ENCODE measurements at regions not wholly inside any gene's neighbourhood (a gene's known extent, or its start where the extent isn't known, plus 50 kb on each side); places are given as distances from the start of the nearest gene placed in this dataset.

DNA sequence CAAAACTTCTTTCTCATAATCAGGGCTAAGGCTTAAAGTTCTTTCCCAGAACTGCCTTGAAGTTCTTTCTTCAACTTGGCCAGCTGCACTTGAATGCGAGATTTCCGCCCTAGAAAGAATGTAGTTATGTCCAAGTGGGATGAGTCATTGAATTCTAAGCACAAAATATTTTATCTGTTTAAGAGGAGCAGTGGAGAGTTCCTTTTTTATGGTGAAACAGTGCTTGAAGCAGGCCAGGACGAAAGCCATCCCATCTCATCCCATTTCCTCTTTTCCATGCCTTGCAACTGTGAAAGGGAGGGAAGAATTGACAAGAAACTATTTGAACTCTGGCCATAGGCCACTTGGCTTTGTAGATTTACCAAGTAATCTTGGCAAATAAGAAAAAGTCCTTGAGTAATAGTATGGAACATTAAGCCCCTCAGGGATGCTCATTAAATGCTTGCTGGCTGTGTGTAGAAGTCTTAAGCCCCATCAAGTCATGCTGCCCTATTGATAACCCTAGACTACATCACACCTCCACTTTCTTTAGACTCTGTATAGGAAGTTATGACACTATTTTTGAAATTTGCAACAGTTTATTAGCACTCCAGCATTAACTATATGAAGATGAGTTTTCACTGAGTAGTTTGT is 174.5 kb downstream of the KCTD12 start:
- DNase-seq (ENCODE audit: low read depth in 2 of 3, low spot score in 1 of 3) = no peak

DNA sequence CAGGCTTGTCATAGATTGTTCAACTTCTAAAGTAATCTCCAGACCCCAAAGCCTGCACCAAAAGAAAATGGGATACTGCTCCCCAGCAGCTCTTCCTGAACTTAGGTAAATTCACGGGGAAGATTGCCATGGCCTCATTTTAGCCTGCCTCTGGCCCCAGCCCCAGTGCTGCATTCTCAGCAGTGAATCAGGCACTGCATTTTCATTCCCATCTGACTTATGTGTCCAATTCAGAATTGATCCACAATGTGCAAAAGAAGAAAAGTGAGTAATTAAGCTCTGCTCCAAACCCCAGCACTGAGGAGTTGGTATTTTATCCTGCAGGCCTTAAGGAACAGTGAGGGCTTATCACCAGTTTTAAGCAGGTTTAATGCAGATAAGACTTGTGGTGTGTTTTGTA is 176.4 kb downstream of the KCTD12 start:
- DNase-seq (ENCODE audit: low read depth in 2 of 3, low spot score in 1 of 3) = no peak

DNA sequence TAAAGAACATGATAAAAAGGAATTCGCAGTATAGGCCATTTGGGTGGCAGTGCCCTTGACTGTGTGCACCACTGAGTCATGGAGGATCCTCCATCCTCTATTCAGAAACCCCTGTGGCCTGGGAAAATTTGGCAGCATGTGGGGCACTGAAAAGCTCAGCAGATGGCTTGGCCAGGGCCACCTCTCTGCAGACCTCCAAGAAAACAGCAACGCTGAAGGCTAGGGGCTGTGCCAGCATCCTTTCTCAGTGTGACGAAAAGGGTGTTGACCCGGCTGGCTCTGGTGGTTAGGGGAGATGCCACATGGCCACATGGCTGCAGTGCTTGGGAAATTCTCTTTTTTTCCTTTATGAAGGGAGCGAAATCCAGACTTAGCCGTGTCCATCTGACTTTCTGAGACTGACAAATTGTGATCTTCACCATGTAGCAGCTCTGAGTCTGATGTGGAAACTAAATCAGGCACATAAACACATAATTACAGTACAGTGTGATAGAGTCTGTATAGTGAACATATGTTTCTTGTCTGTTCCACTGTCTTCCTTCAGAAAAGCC is 178.0 kb downstream of the KCTD12 start:
- no peak for DNase-seq (ENCODE audit: low read depth in 2 of 3, low spot score in 1 of 3)

DNA sequence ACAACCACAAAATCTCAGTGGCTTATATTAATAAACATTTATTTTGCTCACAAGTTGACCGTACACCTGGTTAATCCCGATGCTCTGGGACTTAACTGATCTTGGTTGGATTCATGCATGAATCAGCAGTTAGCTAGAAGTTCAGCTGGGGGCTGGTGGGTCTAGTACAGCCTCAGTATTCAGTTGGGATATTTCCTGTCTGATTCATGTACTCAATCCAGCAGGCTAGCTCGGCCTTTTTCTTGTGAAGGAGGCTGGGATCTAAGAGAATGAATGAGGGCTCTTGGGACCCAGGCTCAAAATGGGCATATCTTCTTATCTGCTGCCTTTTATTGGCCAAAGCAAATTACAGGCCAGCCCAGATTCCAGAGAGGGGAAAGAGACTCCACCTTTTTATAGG is 178.8 kb downstream of the KCTD12 start:
- no peak for DNase-seq (ENCODE audit: low read depth in 2 of 3, low spot score in 1 of 3)

DNA sequence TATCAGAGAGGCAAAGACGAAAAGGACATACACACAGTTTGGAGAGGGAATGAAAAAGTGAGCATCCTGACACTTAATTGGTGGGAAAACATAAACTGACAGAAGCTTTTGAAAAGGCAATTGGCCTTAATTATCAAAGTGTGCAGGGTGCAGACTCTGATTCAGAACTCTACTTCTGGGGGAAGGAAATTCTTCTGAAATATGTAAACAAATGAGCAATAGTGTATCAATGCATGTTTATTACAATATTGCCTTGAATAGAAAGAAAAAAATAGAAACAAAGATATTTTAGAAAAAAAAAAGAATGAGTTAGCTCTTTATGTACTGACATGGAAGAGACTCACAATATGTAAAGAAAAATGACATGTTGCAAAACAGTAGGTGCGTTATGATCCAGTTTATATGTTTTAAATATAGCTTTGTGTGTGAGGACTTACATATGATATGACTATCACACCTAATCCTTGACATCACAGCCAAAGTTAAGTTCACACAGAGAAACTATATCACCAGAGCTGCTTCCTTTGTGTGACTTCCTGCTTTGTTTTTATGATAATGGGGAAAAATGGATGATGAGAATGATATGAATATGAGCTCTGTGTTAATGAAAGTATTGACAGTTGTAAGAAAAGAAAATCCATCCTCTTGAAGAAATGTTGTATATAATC is 182.4 kb downstream of the KCTD12 start:
- DNase-seq (ENCODE audit: low read depth in 2 of 3, low spot score in 1 of 3) = no peak

DNA sequence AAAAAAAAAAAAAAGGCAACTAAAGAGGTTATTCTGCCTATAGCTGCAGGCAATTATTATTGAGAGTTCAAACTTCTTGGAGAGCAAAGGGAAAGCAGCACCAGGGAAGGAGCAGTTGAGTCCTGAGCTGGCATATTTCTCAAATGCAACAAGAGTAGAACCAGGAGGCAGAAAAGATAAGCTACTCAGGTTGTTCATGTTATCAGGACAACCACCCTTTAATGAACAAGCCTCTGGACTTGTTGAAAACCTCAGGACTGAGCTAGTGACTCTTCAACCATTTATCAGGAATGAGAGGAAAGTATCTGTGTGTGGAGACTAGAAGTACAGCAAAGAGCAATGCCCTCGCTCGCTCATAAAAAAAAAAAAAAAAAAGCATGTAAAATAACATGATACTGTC is 183.0 kb downstream of the KCTD12 start:
- no peak for DNase-seq (ENCODE audit: low read depth in 2 of 3, low spot score in 1 of 3)

DNA sequence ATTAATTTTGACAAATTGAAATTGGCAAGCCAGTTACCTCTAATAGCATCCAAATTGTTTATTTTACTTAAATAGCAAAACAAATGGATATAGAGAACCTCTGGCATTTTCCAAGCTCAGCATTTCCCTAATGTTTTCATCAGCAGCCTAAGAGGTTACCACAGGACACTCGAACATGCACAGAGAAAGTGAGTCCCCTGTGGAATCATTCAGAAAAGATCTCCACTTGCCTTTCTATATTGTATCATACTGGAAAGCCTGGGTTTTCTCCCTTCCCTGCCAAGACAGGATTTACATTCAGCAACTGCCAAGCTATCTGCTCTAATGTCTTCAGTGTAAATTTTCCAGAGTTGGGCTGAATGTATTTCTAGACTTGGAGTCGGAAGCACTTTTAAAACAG is 188.9 kb downstream of the KCTD12 start:
- no peak for DNase-seq (ENCODE audit: low read depth in 2 of 3, low spot score in 1 of 3)

DNA sequence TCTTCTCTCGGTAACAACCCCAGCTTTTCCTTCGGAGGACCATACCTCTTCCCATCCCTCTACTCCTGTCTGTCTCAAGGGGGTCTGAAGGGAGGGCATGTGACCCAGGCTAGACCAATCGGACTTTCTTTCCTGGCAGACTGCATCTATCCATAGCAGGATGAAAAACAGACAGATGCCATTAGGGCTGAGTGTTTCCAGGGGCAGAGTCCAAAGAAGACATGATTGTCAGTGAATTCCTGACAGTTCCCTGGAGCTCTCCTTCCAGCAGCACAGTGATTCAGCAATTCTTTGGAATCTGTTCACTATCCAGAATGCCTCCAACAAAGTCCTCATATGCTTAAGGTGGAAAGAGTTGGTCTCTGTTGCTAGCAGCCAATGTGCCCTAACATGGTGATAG is 189.8 kb downstream of the KCTD12 start:
- DNase-seq (ENCODE audit: low read depth in 2 of 3, low spot score in 1 of 3) = no peak

DNA sequence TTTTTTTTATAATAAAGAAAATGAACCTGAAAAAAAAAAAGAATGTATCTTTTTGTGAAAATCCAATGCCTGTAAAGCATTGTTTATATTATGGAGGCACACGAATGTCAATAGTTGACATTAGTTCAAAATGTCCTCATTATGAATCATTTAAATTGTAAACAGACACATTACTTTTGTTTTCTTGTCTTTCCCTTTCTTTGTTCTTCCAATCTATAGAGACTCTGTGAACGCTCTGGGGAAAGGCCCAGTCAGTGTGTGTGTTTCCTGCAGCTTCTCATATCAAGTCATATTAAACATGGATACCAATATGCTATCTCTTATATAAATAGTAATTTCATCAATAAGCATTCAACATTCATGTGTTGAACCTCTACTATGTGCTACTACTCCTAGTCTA is 193.1 kb downstream of the KCTD12 start:
- no peak for DNase-seq (ENCODE audit: low read depth in 2 of 3, low spot score in 1 of 3)

DNA sequence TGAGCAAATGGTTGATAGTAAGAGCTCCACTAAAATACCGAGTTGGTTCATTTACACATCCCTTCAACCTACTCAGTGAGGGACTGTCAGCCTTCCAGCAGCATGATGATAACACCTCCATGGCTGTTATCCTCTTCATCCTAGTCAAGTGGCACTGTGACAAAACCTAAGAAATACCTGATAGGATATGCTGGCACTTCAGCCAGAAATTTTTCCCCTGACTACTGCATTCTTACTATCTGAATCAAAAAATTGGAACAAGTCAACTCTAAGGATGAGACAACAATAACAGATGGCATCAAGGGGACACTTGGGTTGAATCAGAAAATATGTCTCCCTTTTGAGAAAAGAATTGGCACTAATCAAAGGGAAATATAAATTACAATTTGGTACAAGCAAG is 193.9 kb downstream of the KCTD12 start:
- no peak for DNase-seq (ENCODE audit: low read depth in 2 of 3, low spot score in 1 of 3)

DNA sequence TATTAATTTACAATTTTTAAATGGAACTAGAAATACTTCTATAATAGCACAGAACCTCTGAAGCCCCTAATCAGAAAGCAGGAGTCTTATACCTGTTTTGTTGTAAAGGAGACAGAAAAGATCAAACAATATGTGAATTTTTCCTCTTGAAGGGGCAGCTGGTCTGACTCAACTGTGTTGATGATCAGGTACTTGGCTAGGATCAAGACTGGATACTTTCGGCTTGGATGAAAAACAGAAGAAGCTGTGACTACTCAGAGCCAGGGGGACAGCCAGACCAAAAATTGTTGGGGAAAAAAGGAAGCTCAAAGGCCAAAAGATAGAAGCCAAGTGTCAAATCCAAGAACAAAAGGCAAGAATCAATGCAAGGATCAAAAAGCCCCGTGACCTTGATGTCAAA is 195.6 kb downstream of the KCTD12 start:
- DNase-seq (ENCODE audit: low read depth in 2 of 3, low spot score in 1 of 3) = no peak

DNA sequence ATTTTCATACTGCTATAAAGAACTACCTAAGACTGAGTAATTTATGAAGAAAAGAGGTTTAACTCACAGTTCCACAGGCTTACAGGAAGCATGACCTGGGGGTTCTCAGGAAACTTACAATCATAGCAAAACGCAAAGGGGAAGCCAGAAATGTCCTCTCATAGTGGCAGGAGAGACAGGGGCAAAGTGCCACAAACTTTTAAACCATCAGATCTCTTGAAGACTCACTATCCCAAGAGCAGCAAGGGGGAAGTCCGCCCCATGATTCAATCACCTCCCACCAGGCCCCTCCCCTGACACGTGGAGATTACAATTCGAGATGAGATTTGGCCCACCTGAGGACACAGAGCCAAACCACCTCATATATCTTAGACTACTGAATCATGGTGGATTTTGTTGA is 198.7 kb downstream of the KCTD12 start:
- no peak for DNase-seq (ENCODE audit: low read depth in 2 of 3, low spot score in 1 of 3)

DNA sequence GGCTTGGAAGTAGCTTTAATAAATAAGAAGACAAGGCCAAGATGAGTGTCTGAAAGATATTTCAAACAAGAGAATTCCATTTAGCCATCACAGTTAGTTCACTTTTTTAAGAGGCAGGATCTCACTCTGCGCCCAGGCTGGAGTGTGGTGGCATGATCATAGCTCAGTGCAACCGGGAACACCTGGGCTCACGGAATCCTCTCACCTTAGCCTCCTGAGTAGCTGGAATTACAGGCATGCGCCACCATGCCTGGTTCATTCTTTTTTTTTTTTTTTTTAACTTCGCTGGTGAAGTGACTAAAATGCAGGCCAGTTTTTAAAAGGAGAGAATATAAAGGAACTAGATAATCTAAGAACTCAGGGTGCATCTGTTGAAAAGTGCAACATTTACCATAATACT is 200.3 kb downstream of the KCTD12 start:
- no peak for DNase-seq (ENCODE audit: low read depth in 2 of 3, low spot score in 1 of 3)

DNA sequence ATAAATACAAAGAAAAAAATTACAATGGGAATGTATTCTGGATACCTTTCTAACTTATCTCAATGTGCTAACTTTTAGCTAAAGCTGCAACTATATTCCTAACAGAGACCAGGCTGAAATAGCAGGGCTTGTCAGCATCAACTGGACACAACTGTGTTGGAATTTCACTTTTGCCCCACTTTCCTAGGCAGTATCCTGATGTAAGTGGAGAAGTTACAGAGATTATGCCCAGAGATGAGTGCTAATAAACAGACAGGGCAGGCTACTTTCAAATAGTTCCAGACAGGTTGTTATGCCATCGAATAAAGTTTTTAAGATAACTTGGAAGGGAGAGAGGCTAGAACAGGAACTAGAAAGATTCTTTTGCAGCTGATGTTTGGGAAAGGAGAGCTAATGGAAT is 201.9 kb downstream of the KCTD12 start:
- DNase-seq (ENCODE audit: low read depth in 2 of 3, low spot score in 1 of 3) = no peak

DNA sequence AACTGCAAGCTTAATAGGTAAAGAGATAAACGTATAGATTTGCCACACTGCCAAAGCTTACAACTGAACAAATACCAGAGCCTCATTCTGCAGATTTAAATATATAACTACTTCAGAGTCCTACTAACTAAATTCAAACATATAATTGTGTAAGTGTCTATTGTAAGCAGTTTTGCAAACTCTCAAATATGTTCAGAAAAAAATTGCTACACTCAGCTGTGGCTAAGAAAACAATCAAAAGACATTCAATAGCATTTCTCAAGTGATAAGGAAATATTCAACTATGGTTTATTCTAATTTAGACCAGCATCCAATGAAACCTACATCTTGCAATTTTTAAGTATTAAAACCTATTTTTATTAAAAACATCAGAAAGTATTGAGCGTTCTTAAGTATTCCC is 202.4 kb downstream of the KCTD12 start:
- DNase-seq (ENCODE audit: low read depth in 2 of 3, low spot score in 1 of 3) = no peak

DNA sequence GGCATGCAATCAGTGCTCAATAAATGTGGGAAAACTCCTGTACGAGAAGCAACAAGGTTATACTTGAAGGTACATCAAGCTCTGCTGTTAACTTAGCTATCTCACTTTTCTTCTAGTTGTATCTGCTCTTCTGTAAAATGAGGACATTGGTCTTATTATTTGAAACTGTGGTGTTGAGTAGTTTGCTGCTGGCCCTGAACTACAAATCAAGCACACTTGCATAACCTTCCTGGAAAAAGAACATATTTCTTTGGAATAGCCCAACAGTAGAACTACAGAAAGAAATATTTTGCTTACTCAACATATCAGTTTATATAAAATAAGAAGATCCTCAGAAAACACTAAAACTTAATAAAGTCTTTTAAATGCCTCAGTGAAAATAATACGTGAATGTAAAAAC is 203.0 kb downstream of the KCTD12 start:
- DNase-seq (ENCODE audit: low read depth in 2 of 3, low spot score in 1 of 3) = no peak

DNA sequence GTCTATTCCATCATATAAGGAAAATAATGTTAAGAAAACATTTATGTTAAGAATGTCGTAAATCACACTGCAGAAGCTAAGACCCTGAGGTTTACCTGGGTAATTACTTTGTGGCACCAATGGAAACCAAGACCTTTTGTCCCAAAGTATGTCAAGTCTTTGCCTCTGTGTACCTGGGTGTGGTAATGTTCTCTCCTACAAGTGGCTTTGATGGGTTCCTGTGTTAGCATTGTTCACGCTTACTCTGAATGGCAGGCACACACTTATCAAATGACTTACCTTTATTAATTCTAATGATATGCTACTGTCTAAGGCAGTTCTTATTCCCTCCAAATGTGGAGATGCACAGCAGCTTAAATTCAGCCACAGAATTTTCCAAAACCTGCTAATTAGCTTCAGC is 206.1 kb downstream of the KCTD12 start:
- no peak for DNase-seq (ENCODE audit: low read depth in 2 of 3, low spot score in 1 of 3)

DNA sequence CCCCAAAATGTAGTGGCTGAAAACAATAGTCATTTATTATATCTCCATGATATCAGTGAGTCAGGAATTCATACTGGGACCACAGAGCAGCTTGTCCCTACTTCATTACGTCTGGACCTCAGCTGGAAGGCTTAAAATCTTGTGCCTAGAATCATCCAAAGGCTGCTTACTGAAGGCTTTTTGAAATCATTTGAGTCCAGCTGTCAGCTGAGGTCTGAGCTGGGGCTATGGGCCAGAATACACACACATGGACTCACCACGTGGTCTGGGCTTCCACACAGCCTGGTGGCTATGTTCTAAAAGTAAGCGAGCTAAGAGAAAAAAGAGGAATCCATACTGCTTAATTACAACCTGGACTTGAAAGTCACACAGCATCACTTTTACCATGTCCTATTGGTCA is 209.2 kb downstream of the KCTD12 start:
- DNase-seq (ENCODE audit: low read depth in 2 of 3, low spot score in 1 of 3) = no peak

DNA sequence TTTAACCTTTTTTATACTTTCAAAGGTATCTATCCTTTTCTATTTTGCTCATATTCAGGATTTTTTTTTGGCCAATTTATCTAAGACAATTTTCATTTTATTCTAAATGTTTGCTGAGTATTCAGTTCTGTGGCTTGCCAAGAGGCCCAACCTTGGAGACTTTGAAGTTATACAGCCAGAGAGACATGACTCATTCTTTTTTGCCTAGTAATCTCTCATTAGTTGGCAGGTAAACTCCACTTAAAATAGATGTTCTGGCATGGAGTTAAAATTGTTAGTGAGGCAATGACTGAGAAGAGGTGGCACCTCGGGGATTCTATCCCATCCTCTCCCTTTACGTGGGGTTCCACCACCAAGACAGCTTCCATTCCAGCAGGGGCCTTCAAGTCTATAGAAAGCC is 213.8 kb downstream of the KCTD12 start:
- DNase-seq (ENCODE audit: low read depth in 2 of 3, low spot score in 1 of 3) = no peak

DNA sequence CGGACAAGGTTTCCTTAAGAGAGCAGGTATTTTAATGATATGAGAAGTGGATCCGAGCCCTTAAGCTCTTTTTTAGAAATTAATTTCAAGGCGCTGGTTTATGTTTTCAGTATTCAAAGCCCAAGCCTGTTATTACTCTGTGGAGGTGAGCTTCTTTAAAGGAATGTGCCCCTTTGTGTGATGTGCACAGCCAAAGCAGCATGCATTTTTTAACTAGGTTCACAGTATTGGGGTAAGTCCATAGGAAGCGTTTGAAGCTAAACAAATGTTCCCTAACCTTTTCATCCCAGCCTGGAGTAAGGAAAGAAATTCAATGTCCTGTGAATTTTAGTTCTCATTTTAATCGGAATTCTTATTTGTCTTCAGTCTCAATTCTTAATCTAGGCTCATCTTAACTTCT is 217.5 kb downstream of the KCTD12 start:
- DNase-seq (ENCODE audit: low read depth in 2 of 3, low spot score in 1 of 3) = no peak

DNA sequence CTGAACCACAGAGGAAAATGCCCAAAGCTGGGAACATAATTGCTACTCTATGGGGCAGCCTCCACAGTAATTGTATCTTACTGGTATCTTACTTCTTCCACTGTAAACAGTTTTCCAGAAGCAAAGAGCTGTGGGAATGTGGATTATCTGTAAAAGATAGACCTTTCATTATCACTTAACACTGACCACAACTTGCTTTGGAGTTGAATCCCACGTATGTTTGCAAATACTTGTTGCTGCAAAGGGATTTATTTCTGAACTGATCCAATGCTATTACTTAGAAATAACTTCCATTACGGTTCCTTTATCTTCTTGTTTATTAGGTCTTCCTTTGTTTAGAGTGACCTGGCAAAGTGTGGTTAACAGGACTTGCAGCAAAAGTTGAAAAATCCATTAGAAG is 218.1 kb downstream of the KCTD12 start:
- no peak for DNase-seq (ENCODE audit: low read depth in 2 of 3, low spot score in 1 of 3)

DNA sequence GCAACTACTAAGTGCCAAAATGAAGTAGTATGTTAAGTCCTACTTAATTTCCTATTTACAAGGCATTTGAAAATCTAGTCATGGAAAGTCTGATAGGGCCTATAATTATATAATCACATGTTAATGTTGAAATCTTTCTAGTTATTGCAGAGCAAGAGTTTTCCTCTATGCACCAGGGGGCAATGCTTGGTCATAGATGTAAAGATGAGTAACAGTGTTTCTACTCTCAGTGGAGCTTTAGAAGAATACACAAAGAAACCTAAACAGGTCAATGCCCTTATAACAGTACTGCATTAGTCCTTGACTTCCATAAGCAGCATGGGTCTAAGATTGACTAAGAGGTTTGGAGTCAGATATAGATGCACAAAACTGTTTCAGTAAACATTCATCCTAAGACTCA is 218.7 kb downstream of the KCTD12 start:
- no peak for DNase-seq (ENCODE audit: low read depth in 2 of 3, low spot score in 1 of 3)
